Endothelial cell of hepatic sinusoid (primary cell): ENCODE measurements at regions not wholly inside any gene's neighbourhood (a gene's known extent, or its start where the extent isn't known, plus 50 kb on each side); places are given as distances from the start of the nearest gene placed in this dataset.

Source experiments
- in situ Hi-C: cut with HindIII; loops from 2 replicates; pipeline ENCODE4 v1.10.0; 2017; ENCODE audit warnings: low sequenced_read_pairs

DNA sequence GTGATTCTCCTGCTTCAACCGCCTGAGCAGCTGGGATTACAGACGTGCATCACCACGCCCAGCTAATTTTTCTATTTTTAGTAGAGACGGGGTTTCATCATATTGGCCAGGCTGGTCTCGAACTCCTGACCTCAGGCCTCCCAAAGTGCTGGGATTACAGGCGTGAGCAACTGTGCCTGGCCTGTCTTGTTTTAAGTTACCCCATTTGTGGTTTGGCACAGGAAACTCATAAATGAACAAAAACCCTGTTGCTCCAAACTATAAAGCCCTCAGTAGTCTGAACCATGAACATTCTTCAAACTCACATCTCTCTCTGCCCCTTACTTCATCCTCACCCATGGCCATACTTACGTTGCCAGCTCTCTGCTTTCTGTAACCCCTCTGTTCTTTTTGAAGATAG, 61.7 kb downstream of the RHOU start:
- in situ Hi-C loops = loop anchor here (5.0 kb wide), 1 partner anchor 65 kb away; no protein-coding TSS in a partner anchor

GRCh38 chr1:228798035-228798434, 62.8 kb downstream of the RHOU start:
- in situ Hi-C loops = loop anchor here (5.0 kb wide), 1 partner anchor 64 kb away; no protein-coding TSS in a partner anchor

DNA sequence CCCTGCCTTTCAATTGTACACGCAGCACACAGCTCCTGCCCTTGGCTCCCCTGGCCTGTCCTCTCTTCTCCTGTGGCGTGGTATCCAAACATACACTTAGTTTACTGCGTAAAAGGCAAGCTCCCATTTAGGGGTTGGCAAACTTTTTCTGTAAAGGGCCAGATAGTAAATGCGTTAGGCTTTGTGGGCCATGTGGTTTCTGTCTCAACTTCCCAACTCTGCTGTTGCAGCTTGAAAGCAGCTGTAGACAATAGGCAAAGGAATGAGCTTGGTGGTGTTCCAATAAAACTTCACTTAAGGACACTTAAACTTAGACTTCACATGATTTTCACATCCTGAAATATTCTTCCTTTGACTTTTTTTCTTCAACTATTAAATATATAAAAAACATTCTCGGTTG, 63.3 kb downstream of the RHOU start:
- in situ Hi-C loops = loop anchor here (5.0 kb wide), 1 partner anchor 64 kb away; no protein-coding TSS in a partner anchor

- in situ Hi-C loops = loop anchor here (5.0 kb wide), 2 partner anchors 62 to 98 kb away; no protein-coding TSS in a partner anchor
These were observed 64.6 kb downstream of the RHOU start for GRCh38 chr1:228799924-228800323.

- in situ Hi-C loops = loop anchor here (5.0 kb wide), 1 partner anchor 99 kb away; no protein-coding TSS in a partner anchor
These were observed 65.8 kb downstream of the RHOU start for GRCh38 chr1:228801068-228801467.

GRCh38 chr1:228802386-228803220, 67.3 kb downstream of the RHOU start:
- in situ Hi-C loops = loop anchor here (5.0 kb wide), 1 partner anchor 100 kb away; no protein-coding TSS in a partner anchor

GRCh38 chr1:228803421-228803820, 68.1 kb downstream of the RHOU start:
- in situ Hi-C loops = loop anchor here (5.0 kb wide), 1 partner anchor 101 kb away; no protein-coding TSS in a partner anchor

DNA sequence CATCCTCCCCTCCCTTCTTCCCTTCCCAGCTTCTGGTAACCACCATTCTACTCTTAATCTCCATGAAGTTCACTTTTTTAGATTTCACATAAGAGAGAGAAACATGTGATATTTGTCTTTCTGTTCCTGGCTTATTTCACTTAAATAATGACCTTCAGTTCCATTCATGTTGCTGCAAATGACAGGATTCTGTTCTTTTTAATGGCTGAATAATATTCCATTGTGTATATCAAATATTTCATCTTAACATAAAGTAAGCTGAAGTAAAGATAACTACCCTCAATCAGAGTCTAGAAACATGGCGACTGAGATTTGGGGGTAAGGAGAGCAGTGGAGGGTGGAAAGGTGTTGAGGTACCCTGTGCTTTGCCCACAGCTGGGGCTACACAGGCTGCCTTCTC, 68.9 kb downstream of the RHOU start:
- in situ Hi-C loops = loop anchor here (5.0 kb wide), 1 partner anchor 102 kb away; no protein-coding TSS in a partner anchor

- in situ Hi-C loops = loop anchor here (5.0 kb wide), 1 partner anchor 103 kb away; no protein-coding TSS in a partner anchor
These were observed 69.5 kb downstream of the RHOU start for GRCh38 chr1:228804640-228805413.

DNA sequence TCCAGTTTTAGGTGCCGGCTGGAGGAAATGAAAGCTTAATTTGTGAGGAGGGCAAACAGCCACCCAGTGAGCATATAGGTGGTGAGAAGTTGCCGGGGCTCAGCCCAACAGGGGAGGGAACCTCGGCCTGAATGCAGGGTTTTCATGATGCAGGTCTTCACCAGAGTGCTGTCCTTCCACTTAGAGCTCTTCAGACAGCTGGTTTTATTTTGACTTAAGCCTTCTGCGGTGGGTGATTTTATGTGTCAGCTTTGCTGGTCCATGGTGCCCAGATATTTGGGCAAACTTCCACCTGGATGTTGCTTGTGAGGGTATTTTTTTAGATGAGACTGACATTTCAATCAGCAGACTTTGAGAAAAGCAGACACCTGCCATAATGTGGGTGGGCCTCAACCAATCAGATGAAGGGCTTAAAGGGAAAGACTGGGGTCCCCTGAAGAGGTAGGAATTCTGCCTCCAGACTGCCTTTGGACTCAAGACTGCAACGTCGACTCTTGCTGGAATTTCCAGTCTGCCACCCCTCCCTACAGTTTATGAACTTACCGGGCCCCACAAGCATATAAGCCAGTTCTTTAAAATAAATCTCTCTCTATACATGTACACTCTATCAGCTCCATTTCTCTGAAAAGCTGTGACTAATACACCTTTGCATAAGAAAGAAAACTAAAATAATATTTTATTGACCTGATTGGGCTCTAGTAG, 72.8 kb downstream of the RHOU start:
- in situ Hi-C loops = no loop called here

- in situ Hi-C loops = no loop called here
These were observed 74.5 kb downstream of the RHOU start for GRCh38 chr1:228809621-228810394.

DNA sequence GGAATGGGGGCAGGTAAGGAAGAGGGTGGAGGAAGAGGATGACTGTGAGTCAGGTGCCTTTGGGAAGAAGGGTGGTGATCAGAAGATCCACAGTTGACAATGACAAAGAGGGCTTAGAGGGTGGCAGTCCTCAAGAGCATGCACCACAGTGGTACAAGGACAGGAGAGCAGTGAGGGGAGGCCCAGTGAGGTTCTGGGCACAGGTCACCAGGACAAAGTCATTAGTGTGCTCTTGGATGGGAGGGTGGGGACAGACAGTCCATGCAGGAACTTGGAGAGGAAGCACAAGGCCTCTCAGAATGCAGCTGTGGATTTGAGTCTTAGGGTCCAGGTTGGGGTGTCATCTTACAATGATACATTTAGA, 75.1 kb downstream of the RHOU start:
- in situ Hi-C loops = no loop called here

- in situ Hi-C loops = no loop called here
These were observed 75.8 kb downstream of the RHOU start for GRCh38 chr1:228810878-228811711.

DNA sequence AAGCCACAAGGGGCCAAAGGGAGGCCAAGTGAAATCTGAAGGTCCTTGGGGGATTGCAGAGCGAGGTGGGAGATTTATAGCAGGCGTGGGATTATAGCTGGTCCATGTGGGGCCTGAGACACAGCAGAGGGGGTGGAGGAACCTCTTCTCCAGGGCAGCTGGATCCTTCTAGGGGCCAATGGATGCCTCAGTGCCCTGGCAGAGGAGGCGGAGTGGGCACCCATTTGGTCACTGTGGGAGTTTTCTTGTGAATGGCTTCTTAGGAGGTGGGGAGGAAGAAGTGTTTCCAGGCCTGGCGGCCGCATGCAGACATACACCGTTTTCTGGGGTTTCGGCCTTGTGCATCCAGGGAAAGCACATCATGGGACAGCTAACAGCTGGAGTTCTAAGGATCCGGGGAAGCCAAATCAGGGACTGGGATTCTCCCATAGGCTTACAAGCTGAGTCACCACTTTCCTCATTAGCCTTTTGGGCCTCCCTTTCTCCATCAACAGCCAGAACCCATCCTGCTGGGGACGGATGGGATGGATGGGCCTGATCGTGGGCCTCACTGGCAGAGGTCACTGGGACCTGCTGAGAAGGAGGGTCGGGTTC, 76.5 kb downstream of the RHOU start:
- in situ Hi-C loops = no loop called here

GRCh38 chr1:228812961-228813360, 77.7 kb downstream of the RHOU start:
- in situ Hi-C loops = no loop called here

DNA sequence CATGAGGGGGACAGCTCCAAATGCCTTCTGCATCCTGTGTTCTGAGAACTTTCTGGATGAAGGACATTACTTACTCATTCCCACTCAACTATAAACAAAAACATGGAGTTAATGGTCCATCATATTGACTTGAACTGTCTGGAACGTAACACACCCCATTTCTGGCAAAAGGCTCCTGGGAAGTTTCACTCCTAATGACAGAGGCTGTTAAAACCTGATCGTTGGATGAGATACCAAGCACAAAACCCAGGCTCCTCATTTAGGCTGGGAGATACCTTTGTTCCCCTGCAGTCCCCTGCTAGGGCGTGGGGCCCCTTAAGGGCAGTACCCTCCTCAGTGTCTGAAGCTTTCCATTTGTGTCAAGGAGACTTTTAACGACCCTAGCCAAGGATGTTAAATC, 78.9 kb downstream of the RHOU start:
- in situ Hi-C loops = no loop called here

- in situ Hi-C loops = no loop called here
These were observed 83.0 kb downstream of the RHOU start for GRCh38 chr1:228818296-228818695.

DNA sequence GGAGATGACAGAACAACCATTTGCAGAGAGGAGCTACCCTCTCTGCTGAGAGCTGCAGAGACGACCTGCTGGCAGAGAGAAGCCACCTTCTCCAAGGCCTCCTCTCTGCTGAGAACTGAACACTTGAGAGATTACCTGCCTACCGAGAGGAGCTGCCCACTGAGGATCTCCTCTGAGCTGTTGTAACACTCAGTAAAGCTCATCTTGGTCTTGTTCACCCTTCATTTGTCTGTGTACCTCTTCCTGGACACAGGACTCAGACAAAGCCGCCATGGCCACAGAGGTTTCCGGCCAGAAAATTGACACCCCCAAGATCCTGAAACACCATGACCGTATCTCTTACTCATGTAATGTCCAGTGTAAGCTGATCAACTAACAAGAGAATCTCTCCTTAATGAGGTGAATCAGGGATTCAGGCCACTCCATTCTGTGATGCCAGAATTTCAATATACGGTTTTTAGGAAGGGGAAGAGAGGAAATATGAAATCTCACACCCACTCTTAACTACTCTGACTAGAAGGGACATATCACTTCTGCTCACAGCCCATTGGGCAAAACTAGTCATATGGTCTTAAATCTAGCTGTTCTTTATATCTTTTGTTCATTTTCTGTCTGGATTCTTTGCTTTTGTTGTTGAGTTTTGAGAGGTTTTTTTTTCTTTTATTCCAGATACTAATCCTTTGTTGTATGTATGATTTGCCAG, 83.8 kb downstream of the RHOU start:
- in situ Hi-C loops = no loop called here
